ENCODE measurements at regions not wholly inside any gene's neighbourhood (a gene's known extent, or its start where the extent isn't known, plus 50 kb on each side); places are given as distances from the start of the nearest gene placed in this dataset.

GRCh38 chr11:126123686-126124085 is 61.0 kb upstream of the CDON start:
- Histone ChIP-seq H3K27ac (ENCODE audit: low read depth) (no peak overlapping the region), H3K4me2 (no peak overlapping the region), H3K4me1 (ENCODE audit: insufficient read depth) (peaks cover 11% of the 10 kb centered on the region), H3K4me3 (no peak overlapping the region), H3F3A (replicated peaks; ENCODE audit: low read depth) (0 out of 2 replicates have a peak, but pooled peaks cover 2% of the 10 kb centered on the region), H3K79me2 (replicated peaks; ENCODE audit: insufficient read depth) (no peaks in the 10 kb centered on the region), H3K9me2 (ENCODE audit: insufficient read depth) (no peaks in the 10 kb centered on the region), H3K36me3 (ENCODE audit: insufficient read depth) (no peaks in the 10 kb centered on the region), H2AFZ (no peak overlapping the region), H4K20me1 (replicated peaks; ENCODE audit: insufficient read depth) (no peaks in the 10 kb centered on the region), H3K27me3 (ENCODE audit: insufficient read depth) (no peaks in the 10 kb centered on the region)
- no peak overlapping the region for H3K4me3 Mint-ChIP-seq
- ATAC-seq (no peak), DNase-seq (ENCODE audit: low spot score) (no peak)
- no peaks in the 10 kb centered on the region for H3K36me3 Mint-ChIP-seq (ENCODE audit: low read depth)
- H3K9me3 Mint-ChIP-seq = no peaks in the 10 kb centered on the region; the same call in 2 of the 3 replicates
- H3K4me1 Mint-ChIP-seq = peaks cover 24% of the 10 kb centered on the region
- peaks cover 7% of the 10 kb centered on the region for H3K27me3 Mint-ChIP-seq (ENCODE audit: insufficient read depth, low read depth, poor library complexity)
- no peak overlapping the region for H3K27ac Mint-ChIP-seq
- TF ChIP-seq STAT1 (IDR thresholded peaks at IDR 0.05; ENCODE audit: unreplicated experiment) = no peak
- no peak for TF ChIP-seq JUNB (IDR thresholded peaks at IDR 0.05; ENCODE audit: unreplicated experiment)
- TF ChIP-seq ZNF331 (CRISPR knock-in tag; IDR thresholded peaks at IDR 0.05; ENCODE audit: low read depth) = no peak
- TF ChIP-seq, protein P1, sequence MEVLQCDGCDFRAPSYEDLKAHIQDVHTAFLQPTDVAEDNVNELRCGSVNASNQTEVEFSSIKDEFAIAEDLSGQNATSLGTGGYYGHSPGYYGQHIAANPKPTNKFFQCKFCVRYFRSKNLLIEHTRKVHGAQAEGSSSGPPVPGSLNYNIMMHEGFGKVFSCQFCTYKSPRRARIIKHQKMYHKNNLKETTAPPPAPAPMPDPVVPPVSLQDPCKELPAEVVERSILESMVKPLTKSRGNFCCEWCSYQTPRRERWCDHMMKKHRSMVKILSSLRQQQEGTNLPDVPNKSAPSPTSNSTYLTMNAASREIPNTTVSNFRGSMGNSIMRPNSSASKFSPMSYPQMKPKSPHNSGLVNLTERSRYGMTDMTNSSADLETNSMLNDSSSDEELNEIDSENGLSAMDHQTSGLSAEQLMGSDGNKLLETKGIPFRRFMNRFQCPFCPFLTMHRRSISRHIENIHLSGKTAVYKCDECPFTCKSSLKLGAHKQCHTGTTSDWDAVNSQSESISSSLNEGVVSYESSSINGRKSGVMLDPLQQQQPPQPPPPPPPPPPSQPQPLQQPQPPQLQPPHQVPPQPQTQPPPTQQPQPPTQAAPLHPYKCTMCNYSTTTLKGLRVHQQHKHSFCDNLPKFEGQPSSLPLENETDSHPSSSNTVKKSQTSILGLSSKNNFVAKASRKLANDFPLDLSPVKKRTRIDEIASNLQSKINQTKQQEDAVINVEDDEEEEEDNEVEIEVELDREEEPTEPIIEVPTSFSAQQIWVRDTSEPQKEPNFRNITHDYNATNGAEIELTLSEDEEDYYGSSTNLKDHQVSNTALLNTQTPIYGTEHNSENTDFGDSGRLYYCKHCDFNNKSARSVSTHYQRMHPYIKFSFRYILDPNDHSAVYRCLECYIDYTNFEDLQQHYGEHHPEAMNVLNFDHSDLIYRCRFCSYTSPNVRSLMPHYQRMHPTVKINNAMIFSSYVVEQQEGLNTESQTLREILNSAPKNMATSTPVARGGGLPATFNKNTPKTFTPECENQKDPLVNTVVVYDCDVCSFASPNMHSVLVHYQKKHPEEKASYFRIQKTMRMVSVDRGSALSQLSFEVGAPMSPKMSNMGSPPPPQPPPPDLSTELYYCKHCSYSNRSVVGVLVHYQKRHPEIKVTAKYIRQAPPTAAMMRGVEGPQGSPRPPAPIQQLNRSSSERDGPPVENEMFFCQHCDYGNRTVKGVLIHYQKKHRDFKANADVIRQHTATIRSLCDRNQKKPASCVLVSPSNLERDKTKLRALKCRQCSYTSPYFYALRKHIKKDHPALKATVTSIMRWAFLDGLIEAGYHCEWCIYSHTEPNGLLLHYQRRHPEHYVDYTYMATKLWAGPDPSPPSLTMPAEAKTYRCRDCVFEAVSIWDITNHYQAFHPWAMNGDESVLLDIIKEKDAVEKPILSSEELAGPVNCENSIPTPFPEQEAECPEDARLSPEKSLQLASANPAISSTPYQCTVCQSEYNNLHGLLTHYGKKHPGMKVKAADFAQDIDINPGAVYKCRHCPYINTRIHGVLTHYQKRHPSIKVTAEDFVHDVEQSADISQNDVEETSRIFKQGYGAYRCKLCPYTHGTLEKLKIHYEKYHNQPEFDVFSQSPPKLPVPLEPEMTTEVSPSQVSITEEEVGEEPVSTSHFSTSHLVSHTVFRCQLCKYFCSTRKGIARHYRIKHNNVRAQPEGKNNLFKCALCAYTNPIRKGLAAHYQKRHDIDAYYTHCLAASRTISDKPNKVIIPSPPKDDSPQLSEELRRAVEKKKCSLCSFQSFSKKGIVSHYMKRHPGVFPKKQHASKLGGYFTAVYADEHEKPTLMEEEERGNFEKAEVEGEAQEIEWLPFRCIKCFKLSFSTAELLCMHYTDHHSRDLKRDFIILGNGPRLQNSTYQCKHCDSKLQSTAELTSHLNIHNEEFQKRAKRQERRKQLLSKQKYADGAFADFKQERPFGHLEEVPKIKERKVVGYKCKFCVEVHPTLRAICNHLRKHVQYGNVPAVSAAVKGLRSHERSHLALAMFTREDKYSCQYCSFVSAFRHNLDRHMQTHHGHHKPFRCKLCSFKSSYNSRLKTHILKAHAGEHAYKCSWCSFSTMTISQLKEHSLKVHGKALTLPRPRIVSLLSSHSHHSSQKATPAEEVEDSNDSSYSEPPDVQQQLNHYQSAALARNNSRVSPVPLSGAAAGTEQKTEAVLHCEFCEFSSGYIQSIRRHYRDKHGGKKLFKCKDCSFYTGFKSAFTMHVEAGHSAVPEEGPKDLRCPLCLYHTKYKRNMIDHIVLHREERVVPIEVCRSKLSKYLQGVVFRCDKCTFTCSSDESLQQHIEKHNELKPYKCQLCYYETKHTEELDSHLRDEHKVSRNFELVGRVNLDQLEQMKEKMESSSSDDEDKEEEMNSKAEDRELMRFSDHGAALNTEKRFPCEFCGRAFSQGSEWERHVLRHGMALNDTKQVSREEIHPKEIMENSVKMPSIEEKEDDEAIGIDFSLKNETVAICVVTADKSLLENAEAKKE (CRISPR knock-in tag; IDR thresholded peaks at IDR 0.05) = no peak
- TF ChIP-seq POLR2AphosphoS5 (IDR thresholded peaks at IDR 0.05; ENCODE audit: low read depth) = no peak
- no peak for TF ChIP-seq NANOG (IDR thresholded peaks at IDR 0.05; ENCODE audit: borderline replicate concordance)
- TF ChIP-seq CREB1 (CRISPR knock-in tag; IDR thresholded peaks at IDR 0.05; ENCODE audit: low read depth) = no peak
- no peak for TF ChIP-seq ZNF114 (CRISPR knock-in tag; IDR thresholded peaks at IDR 0.05)
- TF ChIP-seq, protein P2, sequence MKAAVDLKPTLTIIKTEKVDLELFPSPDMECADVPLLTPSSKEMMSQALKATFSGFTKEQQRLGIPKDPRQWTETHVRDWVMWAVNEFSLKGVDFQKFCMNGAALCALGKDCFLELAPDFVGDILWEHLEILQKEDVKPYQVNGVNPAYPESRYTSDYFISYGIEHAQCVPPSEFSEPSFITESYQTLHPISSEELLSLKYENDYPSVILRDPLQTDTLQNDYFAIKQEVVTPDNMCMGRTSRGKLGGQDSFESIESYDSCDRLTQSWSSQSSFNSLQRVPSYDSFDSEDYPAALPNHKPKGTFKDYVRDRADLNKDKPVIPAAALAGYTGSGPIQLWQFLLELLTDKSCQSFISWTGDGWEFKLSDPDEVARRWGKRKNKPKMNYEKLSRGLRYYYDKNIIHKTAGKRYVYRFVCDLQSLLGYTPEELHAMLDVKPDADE (IDR thresholded peaks at IDR 0.05) = no peak
- TF ChIP-seq EZH2 (IDR thresholded peaks at IDR 0.05; ENCODE audit: low read depth, unreplicated experiment) = no peak
- TF ChIP-seq, protein P3, sequence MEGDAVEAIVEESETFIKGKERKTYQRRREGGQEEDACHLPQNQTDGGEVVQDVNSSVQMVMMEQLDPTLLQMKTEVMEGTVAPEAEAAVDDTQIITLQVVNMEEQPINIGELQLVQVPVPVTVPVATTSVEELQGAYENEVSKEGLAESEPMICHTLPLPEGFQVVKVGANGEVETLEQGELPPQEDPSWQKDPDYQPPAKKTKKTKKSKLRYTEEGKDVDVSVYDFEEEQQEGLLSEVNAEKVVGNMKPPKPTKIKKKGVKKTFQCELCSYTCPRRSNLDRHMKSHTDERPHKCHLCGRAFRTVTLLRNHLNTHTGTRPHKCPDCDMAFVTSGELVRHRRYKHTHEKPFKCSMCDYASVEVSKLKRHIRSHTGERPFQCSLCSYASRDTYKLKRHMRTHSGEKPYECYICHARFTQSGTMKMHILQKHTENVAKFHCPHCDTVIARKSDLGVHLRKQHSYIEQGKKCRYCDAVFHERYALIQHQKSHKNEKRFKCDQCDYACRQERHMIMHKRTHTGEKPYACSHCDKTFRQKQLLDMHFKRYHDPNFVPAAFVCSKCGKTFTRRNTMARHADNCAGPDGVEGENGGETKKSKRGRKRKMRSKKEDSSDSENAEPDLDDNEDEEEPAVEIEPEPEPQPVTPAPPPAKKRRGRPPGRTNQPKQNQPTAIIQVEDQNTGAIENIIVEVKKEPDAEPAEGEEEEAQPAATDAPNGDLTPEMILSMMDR (conservative IDR thresholded peaks at IDR 0.05; ENCODE audit: low read depth in 2 of 2) = no peak
- TF ChIP-seq EZH2phosphoT487 (IDR thresholded peaks at IDR 0.05; ENCODE audit: unreplicated experiment) = no peak
- no peak for TF ChIP-seq REST (IDR thresholded peaks at IDR 0.05; ENCODE audit: unreplicated experiment)
